H54 (cell line): ENCODE measurements at regions not wholly inside any gene's neighbourhood (a gene's known extent, or its start where the extent isn't known, plus 50 kb on each side); places are given as distances from the start of the nearest gene placed in this dataset.

Experiments used
- DNase-seq: peaks from one replicate; pipeline ENCODE4 v3.0.0; 2011; ENCODE audit warnings: low spot score, mixed read lengths; ENCODE audit not compliant: insufficient read length
- FAIRE-seq: peaks from 3 replicates; lab custom pipeline; 2011; peaks lifted over from hg19 to GRCh38; lab: Jason Lieb, UNC
- POLR2A ChIP-seq: IDR thresholded peaks from 2 replicates; pipeline ENCODE4 v1.6.1; 2011; ENCODE audit warnings: low read depth, mild to moderate bottlenecking, low read length

- FAIRE-seq (no peak), DNase-seq (no peak)
- no peak for TF ChIP-seq POLR2A
These were observed 683.8 kb upstream of the ATXN8OS start for GRCh38 chr13:69423844-69424243.

GRCh38 chr13:69418319-69418718, 689.3 kb upstream of the ATXN8OS start:
- TF ChIP-seq POLR2A = no peak
- DNase-seq (no peak), FAIRE-seq (no peak)

- FAIRE-seq (no peak), DNase-seq (no peak)
- no peak for TF ChIP-seq POLR2A
These were observed 696.9 kb upstream of the ATXN8OS start for GRCh38 chr13:69410761-69411160.

- FAIRE-seq (no peak), DNase-seq (no peak)
- no peak for TF ChIP-seq POLR2A
These were observed 715.9 kb upstream of the ATXN8OS start for GRCh38 chr13:69391756-69392155.

- no peak for FAIRE-seq
- no peak for DNase-seq
- TF ChIP-seq POLR2A = no peak
These were observed 717.7 kb upstream of the ATXN8OS start for GRCh38 chr13:69389899-69390298.

- no peak for DNase-seq
- TF ChIP-seq POLR2A = no peak
- FAIRE-seq = no peak
These were observed 733.7 kb upstream of the ATXN8OS start for GRCh38 chr13:69373747-69374425.

GRCh38 chr13:69363360-69363759, 744.3 kb upstream of the ATXN8OS start:
- FAIRE-seq (no peak), DNase-seq (no peak)
- TF ChIP-seq POLR2A = no peak

- DNase-seq (no peak), FAIRE-seq (no peak)
- TF ChIP-seq POLR2A = no peak
These were observed 776.4 kb upstream of the ATXN8OS start for GRCh38 chr13:69331245-69331644.

- DNase-seq = no peak
- no peak for TF ChIP-seq POLR2A
- FAIRE-seq = no peak
These were observed 783.3 kb upstream of the ATXN8OS start for GRCh38 chr13:69324090-69324886.

- TF ChIP-seq POLR2A = no peak
- DNase-seq (no peak), FAIRE-seq (no peak)
These were observed 788.0 kb upstream of the ATXN8OS start for GRCh38 chr13:69319656-69320055.

GRCh38 chr13:69315039-69315438, 792.6 kb upstream of the ATXN8OS start:
- TF ChIP-seq POLR2A = no peak
- FAIRE-seq (no peak), DNase-seq (no peak)

- DNase-seq (no peak), FAIRE-seq (no peak)
- no peak for TF ChIP-seq POLR2A
These were observed 800.9 kb upstream of the ATXN8OS start for GRCh38 chr13:69306766-69307165.

GRCh38 chr13:69300131-69300530, 807.5 kb upstream of the ATXN8OS start:
- DNase-seq (no peak), FAIRE-seq (no peak)
- TF ChIP-seq POLR2A = no peak

- FAIRE-seq = no peak
- DNase-seq = no peak
- no peak for TF ChIP-seq POLR2A
These were observed 811.5 kb upstream of the ATXN8OS start for GRCh38 chr13:69296130-69296529.
